Parathyroid adenoma (tissue), 2 donors: ENCODE measurements at regions not wholly inside any gene's neighbourhood (a gene's known extent, or its start where the extent isn't known, plus 50 kb on each side); places are given as distances from the start of the nearest gene placed in this dataset.
A peak's percentile ranks its signal among the peaks of the same experiment; 100 is the strongest.

Experiments
- H2AFZ ChIP-seq: fragments of 300-600 bp; sonication (generic); one replicate; pipeline ENCODE4 v1.7.0; 2017; ENCODE audit warnings: antibody characterized with exemption, mild to moderate bottlenecking
- H3K27ac ChIP-seq: fragments of 300-600 bp; sonication (generic); one replicate; pipeline ENCODE4 v1.7.0; 2017
- H3K27me3 ChIP-seq: fragments of 300-600 bp; sonication (generic); one replicate; pipeline ENCODE4 v1.7.0; 2017; ENCODE audit warnings: low read length; ENCODE audit not compliant: control insufficient read depth, insufficient read depth
- H3K36me3 ChIP-seq: fragments of 300-600 bp; sonication (generic); one replicate; pipeline ENCODE4 v1.7.0; 2017; ENCODE audit warnings: low read length; ENCODE audit not compliant: control insufficient read depth, insufficient read depth
- H3K4me1 ChIP-seq: fragments of 300-600 bp; sonication (generic); one replicate; pipeline ENCODE4 v1.7.0; 2017; ENCODE audit warnings: control low read depth
- H3K4me2 ChIP-seq: fragments of 300-600 bp; sonication (generic); one replicate; pipeline ENCODE4 v1.7.0; 2017; ENCODE audit warnings: low read length
- H3K4me3 ChIP-seq: fragments of 300-600 bp; sonication (generic); one replicate; pipeline ENCODE4 v1.7.0; 2017; ENCODE audit warnings: low read depth, low read length
- H3K79me2 ChIP-seq: fragments of 300-600 bp; sonication (generic); one replicate; pipeline ENCODE4 v1.7.0; 2017; ENCODE audit warnings: control low read depth
- H3K9ac ChIP-seq: fragments of 300-600 bp; sonication (generic); one replicate; pipeline ENCODE4 v1.7.0; 2017; ENCODE audit warnings: mild to moderate bottlenecking
- H3K9me3 ChIP-seq: fragments of 300-600 bp; sonication (generic); one replicate; pipeline ENCODE4 v1.7.0; 2017; ENCODE audit warnings: low read length; ENCODE audit not compliant: control insufficient read depth
- TF ChIP-seq, protein P1 (sequence below): fragments of 300-600 bp; sonication (generic); IDR thresholded peaks from one replicate; pipeline ENCODE4 v1.7.0; 2017; ENCODE audit warnings: antibody characterized with exemption, mild to moderate bottlenecking
- donor health status: primary hyperparathyroidism.

DNA sequence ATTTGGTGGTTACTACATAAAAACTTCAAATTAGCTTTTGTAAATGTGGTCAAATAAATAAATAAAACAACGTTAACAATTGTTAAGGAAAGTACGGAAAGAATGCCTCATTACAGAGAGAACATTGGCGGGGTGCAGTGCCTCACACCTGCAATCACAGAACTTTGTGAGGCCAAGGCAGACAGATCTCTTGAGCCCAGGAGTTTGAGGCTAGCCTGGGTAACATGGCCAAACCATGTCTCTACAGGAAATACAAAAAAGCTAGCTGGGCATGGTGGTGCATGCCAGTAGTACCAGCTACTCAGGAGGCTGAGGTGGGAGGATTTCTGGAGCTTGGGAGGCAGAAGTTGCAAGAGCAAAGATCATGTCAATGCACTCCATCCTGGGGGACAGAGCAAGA is 59.4 kb upstream of the VPREB1 start:
- no peak overlapping the region for H2AFZ ChIP-seq
- TF ChIP-seq, protein P1, sequence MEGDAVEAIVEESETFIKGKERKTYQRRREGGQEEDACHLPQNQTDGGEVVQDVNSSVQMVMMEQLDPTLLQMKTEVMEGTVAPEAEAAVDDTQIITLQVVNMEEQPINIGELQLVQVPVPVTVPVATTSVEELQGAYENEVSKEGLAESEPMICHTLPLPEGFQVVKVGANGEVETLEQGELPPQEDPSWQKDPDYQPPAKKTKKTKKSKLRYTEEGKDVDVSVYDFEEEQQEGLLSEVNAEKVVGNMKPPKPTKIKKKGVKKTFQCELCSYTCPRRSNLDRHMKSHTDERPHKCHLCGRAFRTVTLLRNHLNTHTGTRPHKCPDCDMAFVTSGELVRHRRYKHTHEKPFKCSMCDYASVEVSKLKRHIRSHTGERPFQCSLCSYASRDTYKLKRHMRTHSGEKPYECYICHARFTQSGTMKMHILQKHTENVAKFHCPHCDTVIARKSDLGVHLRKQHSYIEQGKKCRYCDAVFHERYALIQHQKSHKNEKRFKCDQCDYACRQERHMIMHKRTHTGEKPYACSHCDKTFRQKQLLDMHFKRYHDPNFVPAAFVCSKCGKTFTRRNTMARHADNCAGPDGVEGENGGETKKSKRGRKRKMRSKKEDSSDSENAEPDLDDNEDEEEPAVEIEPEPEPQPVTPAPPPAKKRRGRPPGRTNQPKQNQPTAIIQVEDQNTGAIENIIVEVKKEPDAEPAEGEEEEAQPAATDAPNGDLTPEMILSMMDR, result no peak
- H3K9ac ChIP-seq, result no peak overlapping the region
- H3K79me2 ChIP-seq, result no peaks in the 10 kb centered on the region
- no peaks in the 10 kb centered on the region for H3K9me3 ChIP-seq
- no peaks in the 10 kb centered on the region for H3K36me3 ChIP-seq
- H3K4me2 ChIP-seq, result no peak overlapping the region
- peaks cover 38% of the 10 kb centered on the region for H3K4me1 ChIP-seq
- no peaks in the 10 kb centered on the region for H3K27me3 ChIP-seq
- no peak overlapping the region for H3K27ac ChIP-seq
- no peak overlapping the region for H3K4me3 ChIP-seq

- Histone ChIP-seq H3K4me2 (no peak overlapping the region), H3K79me2 (no peaks in the 10 kb centered on the region), H3K27me3 (no peaks in the 10 kb centered on the region), H2AFZ (peak overlapping the region; percentile 53), H3K4me3 (no peak overlapping the region), H3K27ac (peak overlapping the region; percentile 98), H3K9ac (no peak overlapping the region), H3K36me3 (no peaks in the 10 kb centered on the region), H3K4me1 (peaks cover 47% of the 10 kb centered on the region), H3K9me3 (no peaks in the 10 kb centered on the region)
- TF ChIP-seq, protein P1, result no peak
Observed at GRCh38 chr22:22184277-22184807, 60.2 kb upstream of the VPREB1 start.

- Histone ChIP-seq H3K4me2 (peak overlapping the region; percentile 30), H3K27ac (peak overlapping the region; percentile 98), H3K79me2 (no peaks in the 10 kb centered on the region), H2AFZ (no peak overlapping the region), H3K4me1 (peaks cover 56% of the 10 kb centered on the region), H3K27me3 (no peaks in the 10 kb centered on the region), H3K9me3 (no peaks in the 10 kb centered on the region), H3K36me3 (no peaks in the 10 kb centered on the region), H3K9ac (no peak overlapping the region), H3K4me3 (no peak overlapping the region)
- TF ChIP-seq, protein P1, result no peak
Observed at GRCh38 chr22:22182990-22183264, 61.7 kb upstream of the VPREB1 start.

GRCh38 chr22:22182218-22182989 is 62.2 kb upstream of the VPREB1 start:
- H3K9ac ChIP-seq, result no peak overlapping the region
- H3K27ac ChIP-seq, result peak overlapping the region; percentile 98
- H3K27me3 ChIP-seq, result no peaks in the 10 kb centered on the region
- no peaks in the 10 kb centered on the region for H3K9me3 ChIP-seq
- peak overlapping the region; percentile 30 for H3K4me2 ChIP-seq
- TF ChIP-seq, protein P1, result no peak
- no peak overlapping the region for H3K4me3 ChIP-seq
- H3K36me3 ChIP-seq, result no peaks in the 10 kb centered on the region
- H3K79me2 ChIP-seq, result no peaks in the 10 kb centered on the region
- peaks cover 60% of the 10 kb centered on the region for H3K4me1 ChIP-seq
- H2AFZ ChIP-seq, result peak overlapping the region; percentile 22

- Histone ChIP-seq H3K4me1 (peaks cover 61% of the 10 kb centered on the region), H3K79me2 (no peaks in the 10 kb centered on the region), H3K4me2 (peak overlapping the region; percentile 13), H3K9me3 (no peaks in the 10 kb centered on the region), H3K4me3 (no peak overlapping the region), H3K9ac (no peak overlapping the region), H3K27ac (peak overlapping the region; percentile 98), H3K36me3 (no peaks in the 10 kb centered on the region), H3K27me3 (no peaks in the 10 kb centered on the region), H2AFZ (peak overlapping the region; percentile 70)
- TF ChIP-seq, protein P1, result no peak
Observed at GRCh38 chr22:22181341-22181850, 63.2 kb upstream of the VPREB1 start.
